HG03196 (cell line): ENCODE measurements at regions not wholly inside any gene's neighbourhood (a gene's known extent, or its start where the extent isn't known, plus 50 kb on each side); places are given as distances from the start of the nearest gene placed in this dataset.

Experiments used
- ATAC-seq: cut with Tn5 transposase; IDR thresholded peaks from one replicate; pipeline ENCODE4 v1.9.1; 2021; ENCODE audit not compliant: unreplicated experiment

DNA sequence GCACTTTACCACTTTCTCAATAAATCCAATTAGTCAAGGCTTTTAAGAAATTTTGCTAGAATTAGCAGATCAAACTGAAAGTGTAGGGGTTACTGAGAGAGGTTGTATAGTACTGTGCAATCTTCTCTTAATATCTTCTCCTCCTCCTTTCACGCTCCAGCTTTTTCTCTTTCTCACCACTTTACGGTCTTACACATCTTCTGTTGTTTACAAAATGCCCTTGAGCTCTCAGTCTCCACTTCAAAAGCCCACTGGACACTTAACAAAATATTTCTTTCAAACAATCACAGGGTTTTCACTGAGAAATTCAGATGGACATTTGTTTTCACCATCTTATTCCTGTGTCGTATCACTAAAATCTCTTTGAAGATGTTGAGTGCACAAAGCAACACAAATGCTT is 678.2 kb downstream of the ADGRL2 start:
- ATAC-seq, result no peak

DNA sequence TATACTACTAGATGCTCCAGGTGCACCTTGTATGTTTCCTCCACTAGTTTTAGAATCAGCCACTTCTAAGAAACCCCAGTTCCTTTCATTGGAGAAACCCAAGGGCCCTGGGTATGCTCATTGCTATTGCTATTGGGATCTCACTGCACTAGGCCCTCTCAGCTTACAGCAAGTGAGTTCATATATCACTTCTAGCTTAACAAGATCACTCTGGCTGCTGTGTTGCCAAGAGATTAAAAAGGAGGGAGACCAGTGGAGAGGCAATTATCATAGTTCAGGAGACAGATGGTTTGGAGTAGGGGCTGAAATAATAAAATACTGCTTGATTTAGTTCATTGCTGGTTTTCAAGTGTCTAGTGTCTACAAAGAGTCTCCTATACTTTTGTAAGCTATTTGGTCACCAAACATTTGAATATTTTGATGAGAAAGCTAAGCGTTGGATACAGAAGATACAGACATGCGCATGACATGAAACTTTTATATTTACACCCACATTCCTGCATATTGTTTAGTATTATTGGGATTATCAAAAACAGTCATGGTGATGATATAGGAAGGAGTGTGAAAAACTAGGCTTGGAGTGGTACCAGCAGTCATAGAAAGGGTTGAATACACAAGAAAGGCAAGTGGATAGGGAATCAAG is 671.9 kb downstream of the ADGRL2 start:
- no peak for ATAC-seq

DNA sequence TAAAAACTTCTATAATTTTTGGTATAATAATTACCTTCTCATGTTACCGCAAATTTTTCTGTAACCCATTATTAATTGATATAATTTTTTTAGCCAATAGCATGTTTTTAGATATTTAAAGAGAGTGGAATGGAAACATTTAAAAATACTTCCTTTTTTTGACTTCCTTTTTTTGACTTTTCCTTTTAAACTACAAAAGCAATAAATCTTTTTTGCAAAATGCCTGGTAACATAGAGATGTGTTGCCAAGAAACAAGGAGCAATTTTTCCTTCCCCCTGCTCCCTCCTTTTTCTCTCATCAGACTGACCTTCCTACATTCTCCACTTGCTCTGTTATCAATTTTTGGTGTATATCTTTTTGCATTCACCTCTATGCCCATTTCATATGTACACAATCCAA is 666.2 kb downstream of the ADGRL2 start:
- ATAC-seq, result no peak

DNA sequence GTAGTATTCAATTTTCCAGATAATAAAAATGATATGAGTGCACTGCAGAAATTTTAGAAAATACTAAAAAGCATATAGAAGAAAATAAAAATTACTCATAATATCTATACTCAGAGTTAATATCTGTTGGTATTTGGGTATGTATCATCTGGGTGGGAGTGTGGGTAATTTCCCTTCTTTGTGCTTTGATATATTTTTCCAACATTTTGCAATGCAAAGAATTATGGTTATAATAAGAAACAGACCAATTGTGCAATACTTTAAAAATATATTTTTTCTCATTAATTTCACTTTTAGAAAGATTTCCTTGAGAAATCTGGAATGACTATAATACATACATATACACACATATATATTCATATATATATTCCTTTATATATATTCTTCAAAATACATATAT is 665.7 kb downstream of the ADGRL2 start:
- no peak for ATAC-seq

GRCh38 chr1:82465024-82465423 is 664.3 kb downstream of the ADGRL2 start:
- ATAC-seq, result no peak

DNA sequence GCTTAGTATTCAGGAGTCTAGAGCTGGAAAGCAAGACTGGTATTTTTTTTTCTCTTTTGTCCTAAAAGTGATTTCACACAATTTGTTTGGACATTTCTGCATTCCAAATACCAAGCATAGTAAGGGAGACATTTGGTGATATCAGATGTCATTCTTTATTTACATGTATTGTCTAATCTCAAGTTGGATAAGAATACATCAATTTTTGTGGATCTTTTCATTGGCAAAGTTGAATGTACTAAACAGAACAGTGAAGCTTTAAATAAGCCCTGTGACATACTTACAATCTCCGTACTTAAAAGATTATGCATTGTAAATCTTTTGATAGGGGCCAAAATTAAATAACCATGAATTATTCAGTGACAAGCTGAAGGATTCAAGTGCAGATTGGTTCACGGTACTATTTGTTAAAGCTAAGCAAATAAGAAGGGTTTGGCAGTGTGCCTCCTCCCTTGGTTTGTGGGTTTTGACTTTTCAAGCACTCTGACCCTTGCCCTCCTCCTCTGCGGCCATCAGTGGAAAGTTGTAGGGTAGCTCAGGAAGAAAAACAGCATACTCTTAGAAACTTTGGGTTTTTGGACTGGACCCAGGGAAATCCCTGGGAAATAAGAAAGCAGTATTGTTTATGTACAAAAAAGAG is 663.7 kb downstream of the ADGRL2 start:
- ATAC-seq, result no peak

DNA sequence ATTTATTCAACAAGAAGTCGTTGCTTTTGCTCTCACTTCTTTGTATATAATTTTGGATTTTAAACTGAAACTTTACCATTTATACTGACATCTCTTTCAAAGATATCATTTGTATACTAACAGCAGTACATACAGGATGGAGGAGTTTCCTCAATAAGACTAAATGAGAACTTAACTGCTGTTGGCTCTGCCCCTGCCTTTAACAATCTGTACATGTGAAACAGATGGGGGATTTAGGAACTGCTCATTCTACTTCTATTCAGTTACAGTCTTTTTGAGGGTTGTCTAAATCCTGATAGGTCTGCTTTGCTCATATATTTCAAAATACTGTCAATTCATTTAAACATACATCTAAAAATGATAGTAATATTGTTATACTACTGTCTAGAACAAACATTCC is 663.2 kb downstream of the ADGRL2 start:
- ATAC-seq, result no peak

GRCh38 chr1:82462366-82462765 is 661.6 kb downstream of the ADGRL2 start:
- ATAC-seq, result no peak

DNA sequence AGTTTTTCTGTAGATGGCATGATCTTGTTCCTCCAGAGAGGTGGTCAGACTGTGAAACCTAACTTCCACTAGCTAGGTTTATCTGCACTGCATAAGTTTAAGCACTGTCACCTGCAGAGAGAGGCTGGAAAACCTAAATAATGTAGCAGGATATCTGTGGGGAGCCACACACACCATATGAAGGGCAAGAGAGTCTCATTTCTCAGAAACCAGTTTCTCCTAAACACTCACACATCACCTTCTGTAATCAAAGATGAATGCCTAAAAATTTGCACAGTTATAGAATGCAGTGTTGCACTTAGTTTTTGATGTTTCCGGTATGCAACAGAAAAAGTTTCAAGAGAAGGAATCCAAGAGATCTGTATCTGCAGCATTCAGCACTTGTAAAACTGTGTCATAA is 654.6 kb downstream of the ADGRL2 start:
- ATAC-seq, result no peak

GRCh38 chr1:82454431-82454830 is 653.7 kb downstream of the ADGRL2 start:
- ATAC-seq, result no peak

DNA sequence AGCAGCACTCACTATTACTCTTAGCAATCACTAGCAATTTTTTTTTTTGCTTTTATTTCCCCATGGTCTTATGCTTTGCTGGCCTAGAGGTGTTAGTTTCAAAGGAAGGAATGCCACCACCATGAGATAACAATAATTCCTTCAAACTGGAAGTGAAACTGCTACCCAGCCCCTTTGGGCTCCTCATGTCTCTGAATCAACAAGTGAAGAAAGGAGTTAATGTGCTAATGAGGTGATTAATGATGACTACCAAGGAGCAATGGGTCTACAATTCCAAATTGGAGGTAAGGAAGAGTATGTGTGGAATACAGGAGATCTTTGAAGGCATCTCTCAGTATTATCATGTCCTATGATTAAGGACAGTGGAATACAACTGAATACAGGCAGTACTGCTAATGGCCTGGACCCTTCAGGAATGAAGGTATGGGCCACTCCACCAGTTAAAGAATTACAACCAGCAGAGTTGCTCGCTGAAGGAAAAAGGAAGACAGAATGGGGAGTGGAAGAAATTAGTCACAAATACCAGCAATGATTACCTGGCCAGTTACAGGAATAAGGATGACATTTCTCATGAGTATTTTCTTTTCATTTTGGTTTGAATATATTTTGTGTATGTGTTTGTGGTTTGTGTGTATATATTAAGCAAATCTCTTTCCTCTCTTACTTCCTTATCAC is 652.9 kb downstream of the ADGRL2 start:
- no peak for ATAC-seq

DNA sequence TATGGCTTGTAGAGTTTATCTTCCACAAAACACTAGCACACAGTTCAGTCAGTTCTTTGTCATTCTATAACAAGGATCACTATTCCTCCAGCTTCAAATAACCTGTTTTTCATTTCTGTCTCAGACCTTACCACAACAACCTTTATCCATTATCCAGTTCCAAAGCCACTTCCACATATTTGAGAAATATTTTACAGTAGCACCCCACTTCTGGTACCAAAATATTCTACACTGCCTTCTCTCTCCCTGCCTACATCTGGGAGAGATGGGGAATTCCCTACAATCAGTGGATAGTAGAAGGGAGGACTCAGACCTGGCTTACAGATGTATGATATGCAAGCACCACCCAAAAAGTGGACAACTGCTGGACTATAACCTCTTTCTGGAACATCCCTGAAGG is 651.4 kb downstream of the ADGRL2 start:
- no peak for ATAC-seq

- no peak for ATAC-seq
Measured at GRCh38 chr1:82451191-82451590, 650.5 kb downstream of the ADGRL2 start.

DNA sequence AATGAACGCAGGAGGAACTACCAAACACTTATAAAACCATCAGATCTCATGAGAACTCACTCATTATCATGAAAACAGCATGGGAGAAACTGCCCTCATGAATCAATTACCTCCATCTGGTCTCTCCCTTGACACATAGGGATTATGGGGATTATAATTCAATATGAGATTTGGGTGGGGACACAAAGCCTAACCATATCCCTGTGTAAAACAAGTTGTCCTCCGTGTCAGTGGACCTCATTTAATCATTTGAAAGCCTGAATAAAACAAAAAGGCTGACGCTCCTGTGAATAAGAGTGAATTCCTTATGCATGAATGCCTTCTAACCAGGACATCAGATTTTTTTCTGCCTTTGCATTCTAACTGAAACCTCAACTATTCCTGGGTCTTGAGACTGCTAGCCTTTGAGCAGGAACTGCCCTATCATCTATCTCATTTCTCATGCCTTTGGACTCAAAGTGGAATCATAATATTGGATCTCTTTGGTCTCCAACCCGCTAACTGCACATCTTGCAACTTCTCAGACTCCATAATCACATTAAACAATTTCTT is 648.8 kb downstream of the ADGRL2 start:
- ATAC-seq, result no peak

GRCh38 chr1:82446955-82447354 is 646.2 kb downstream of the ADGRL2 start:
- no peak for ATAC-seq

DNA sequence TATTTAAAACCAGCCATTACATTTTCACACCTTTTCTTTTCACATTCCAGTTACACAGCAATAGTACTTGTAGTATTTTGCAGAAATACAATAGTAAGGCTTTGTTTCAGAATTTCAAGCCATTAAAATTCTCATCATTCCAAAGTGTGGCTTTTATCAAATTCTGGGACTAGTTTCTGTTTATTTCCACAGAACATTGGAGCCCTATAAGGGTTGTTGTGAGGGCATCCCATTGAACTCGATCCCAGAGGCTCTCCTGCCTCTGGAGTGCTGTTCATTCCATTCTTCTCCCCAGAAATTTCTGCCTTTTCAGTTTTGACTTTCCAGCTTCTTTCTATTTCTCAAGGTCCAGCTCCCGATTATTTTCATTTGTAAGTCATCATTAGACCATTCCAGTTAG is 645.5 kb downstream of the ADGRL2 start:
- no peak for ATAC-seq

DNA sequence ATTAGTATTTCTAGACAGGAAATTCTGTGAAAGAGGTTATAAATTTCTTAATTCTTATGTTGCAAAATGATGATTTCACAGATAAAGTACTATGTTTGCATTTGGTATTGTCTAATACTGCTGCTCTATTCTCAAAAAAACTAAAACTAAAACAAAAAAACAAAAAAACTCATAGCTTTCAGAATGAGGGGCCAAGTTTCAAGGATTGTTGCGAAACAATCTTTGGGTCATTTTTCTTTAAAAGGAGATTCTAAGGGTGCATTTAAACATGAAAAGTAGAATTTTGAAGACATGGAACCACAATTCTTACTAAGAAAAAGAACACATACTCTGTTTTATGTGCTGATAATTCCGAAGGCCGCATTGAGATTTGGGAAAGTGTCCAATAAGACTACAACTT is 645.1 kb downstream of the ADGRL2 start:
- no peak for ATAC-seq

GRCh38 chr1:82445132-82445531 is 644.4 kb downstream of the ADGRL2 start:
- no peak for ATAC-seq

DNA sequence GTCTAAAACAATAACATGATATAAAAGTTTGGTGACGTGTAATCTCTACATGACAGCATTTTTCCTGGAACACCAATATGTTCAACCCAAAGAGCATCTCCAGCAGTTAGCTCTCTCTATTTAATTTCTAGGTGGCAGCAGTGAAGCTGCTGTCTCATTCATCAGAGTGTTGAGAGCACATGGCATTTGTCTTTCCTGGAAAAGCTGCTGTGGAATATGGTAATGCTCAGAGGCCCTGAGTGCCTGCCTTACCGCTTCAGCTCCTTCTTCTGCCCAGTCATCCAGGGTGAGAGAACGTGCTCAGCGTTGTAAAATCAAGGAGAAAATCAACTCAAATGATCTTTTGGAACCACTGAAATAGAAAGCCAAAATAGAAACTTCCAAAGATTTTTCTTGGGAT is 640.7 kb downstream of the ADGRL2 start:
- no peak for ATAC-seq

DNA sequence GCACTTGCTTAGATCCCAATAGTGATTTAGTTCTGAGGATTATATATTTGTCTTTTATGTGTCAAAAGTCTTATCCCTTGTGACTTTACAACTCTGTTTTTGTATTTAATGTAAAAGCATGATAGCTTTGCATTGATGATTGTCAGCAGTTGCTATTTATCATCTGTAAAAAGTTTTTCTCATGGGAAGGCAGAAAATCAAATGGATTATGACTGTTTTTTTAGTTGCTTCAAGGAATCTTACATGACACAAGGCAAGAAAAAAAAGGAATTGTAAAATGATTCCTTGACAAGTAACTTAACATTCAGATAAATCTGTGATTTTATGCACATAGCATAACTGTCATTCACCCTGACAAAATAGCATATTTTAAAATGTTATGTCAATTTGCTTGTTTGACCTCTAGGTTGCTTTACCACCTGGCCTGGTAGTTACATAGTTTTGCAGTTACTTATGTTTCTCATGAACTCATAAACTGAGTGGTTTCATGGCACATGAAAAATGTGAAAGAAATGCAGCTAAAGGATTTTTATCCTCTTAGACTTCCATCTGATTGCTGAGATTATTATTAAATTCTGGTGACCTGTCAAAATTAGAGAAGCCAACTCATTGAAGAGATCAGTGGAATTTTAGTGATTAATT is 622.6 kb downstream of the ADGRL2 start:
- no peak for ATAC-seq

DNA sequence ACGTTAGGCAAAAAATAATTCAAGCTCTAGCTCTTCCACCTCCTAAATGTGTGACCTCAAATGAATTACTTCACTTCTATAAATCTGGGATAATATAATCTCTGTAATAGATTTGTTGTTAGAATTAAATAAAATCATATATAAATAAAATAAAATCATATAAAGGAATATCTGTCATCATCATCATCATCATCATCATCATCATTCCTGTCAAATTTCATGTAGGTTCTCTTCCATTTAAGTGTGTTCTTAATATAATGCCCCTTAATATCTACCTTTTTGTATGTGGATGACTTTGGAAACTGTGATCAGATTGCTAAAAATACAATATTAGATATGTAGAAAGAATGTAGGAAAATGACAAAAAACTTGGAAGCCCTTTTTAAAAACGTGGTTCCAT is 621.0 kb downstream of the ADGRL2 start:
- no peak for ATAC-seq

- no peak for ATAC-seq
Measured at GRCh38 chr1:82420584-82420983, 619.9 kb downstream of the ADGRL2 start.
